Lower leg skin (tissue), 3 donors: ENCODE measurements at regions not wholly inside any gene's neighbourhood (a gene's known extent, or its start where the extent isn't known, plus 50 kb on each side); places are given as distances from the start of the nearest gene placed in this dataset.

Source experiments
- POLR2A ChIP-seq, 2 donors: fragments of 450-650 bp; IDR thresholded peaks; one replicate each; pipeline ENCODE4 v1.6.1; 2016 to 2017; ENCODE audit warnings: antibody characterized with exemption in 2 of 2, mild to moderate bottlenecking in 1 of 2, moderate library complexity in 1 of 2
- TF ChIP-seq, protein P1 (sequence below), 3 donors: fragments of 450-650 bp; IDR thresholded peaks; one replicate each; pipeline ENCODE4 v1.5.1; 2016; ENCODE audit warnings: antibody characterized with exemption in 3 of 3, mild to moderate bottlenecking in 3 of 3, moderate library complexity in 2 of 3

DNA sequence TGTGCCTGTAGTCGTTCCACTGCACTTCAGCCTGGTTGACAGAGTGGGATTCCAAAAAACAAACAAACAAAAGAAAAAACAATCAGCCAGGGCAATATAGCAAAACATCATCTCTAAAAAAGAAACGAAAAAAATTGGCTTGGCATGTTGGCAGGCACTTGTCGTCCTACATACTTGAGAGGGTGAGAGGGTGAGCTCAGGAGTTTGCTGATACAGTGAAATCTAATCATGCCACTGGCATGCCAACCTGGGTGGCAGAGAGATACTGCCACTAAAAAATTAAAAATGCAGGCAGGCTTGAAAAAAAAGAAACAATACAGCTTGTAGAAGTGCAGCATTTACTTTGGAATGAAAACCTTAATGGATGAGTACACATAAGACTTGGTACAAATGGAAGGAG, 282.9 kb upstream of the RGPD4 start:
- TF ChIP-seq, protein P1, sequence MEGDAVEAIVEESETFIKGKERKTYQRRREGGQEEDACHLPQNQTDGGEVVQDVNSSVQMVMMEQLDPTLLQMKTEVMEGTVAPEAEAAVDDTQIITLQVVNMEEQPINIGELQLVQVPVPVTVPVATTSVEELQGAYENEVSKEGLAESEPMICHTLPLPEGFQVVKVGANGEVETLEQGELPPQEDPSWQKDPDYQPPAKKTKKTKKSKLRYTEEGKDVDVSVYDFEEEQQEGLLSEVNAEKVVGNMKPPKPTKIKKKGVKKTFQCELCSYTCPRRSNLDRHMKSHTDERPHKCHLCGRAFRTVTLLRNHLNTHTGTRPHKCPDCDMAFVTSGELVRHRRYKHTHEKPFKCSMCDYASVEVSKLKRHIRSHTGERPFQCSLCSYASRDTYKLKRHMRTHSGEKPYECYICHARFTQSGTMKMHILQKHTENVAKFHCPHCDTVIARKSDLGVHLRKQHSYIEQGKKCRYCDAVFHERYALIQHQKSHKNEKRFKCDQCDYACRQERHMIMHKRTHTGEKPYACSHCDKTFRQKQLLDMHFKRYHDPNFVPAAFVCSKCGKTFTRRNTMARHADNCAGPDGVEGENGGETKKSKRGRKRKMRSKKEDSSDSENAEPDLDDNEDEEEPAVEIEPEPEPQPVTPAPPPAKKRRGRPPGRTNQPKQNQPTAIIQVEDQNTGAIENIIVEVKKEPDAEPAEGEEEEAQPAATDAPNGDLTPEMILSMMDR (IDR thresholded peaks at IDR 0.05): no peak
- no peak for TF ChIP-seq POLR2A (IDR thresholded peaks at IDR 0.05)
